DMS53 treated with DMSO at 0.1 percent for 48 hours (cell line): ENCODE measurements at regions not wholly inside any gene's neighbourhood (a gene's known extent, or its start where the extent isn't known, plus 50 kb on each side); places are given as distances from the start of the nearest gene placed in this dataset.
A peak's percentile ranks its signal among the peaks of the same experiment; 100 is the strongest.
"Not testable (repeated sequence)": the region's sequence is repeated elsewhere in the genome, so short reads cannot be mapped to it uniquely, and the experiment has no call there.

Source experiments
- DNase-seq: peaks from one replicate; lab custom pipeline; 2025; ENCODE audit not compliant: unreplicated experiment; lab: John Stamatoyannopoulos, UW

GRCh38 chr2:88857274-88857741 lies 165.8 kb downstream of the RPIA start:
- no peak for DNase-seq

- DNase-seq = no peak
Measured at GRCh38 chr2:88857951-88858411, 166.5 kb downstream of the RPIA start.

- no peak for DNase-seq
Measured at GRCh38 chr2:88859461-88859860, 168.0 kb downstream of the RPIA start.

GRCh38 chr2:88860421-88861075 lies 169.1 kb downstream of the RPIA start:
- DNase-seq = no peak

GRCh38 chr2:88865801-88866371 lies 174.4 kb downstream of the RPIA start:
- DNase-seq = no peak

- no peak for DNase-seq
Measured at GRCh38 chr2:88866756-88867155, 175.3 kb downstream of the RPIA start.

GRCh38 chr2:88868861-88869260 lies 177.4 kb downstream of the RPIA start:
- DNase-seq = no peak

- no peak for DNase-seq
Measured at GRCh38 chr2:88870267-88870839, 178.9 kb downstream of the RPIA start.

GRCh38 chr2:88871336-88871735 lies 179.9 kb downstream of the RPIA start:
- DNase-seq = no peak

- no peak for DNase-seq
Measured at GRCh38 chr2:88873620-88874019, 182.1 kb downstream of the RPIA start.

- peak; percentile 80 for DNase-seq
Measured at GRCh38 chr2:88874063-88874657, 182.7 kb downstream of the RPIA start.

- no peak for DNase-seq
Measured at GRCh38 chr2:88875736-88876135, 184.3 kb downstream of the RPIA start.

GRCh38 chr2:88880441-88880953 lies 189.0 kb downstream of the RPIA start:
- DNase-seq = peak; percentile 75

- no peak for DNase-seq
Measured at GRCh38 chr2:88885275-88885674, 193.8 kb downstream of the RPIA start.

GRCh38 chr2:88885679-88886416 lies 194.4 kb downstream of the RPIA start:
- DNase-seq = no peak

GRCh38 chr2:88887466-88887865 lies 196.0 kb downstream of the RPIA start:
- not testable (repeated sequence) for DNase-seq

- no peak for DNase-seq
Measured at GRCh38 chr2:88892207-88892606, 200.7 kb downstream of the RPIA start.

- DNase-seq = no peak
Measured at GRCh38 chr2:88892788-88893187, 201.3 kb downstream of the RPIA start.

GRCh38 chr2:88896971-88897370 lies 205.5 kb downstream of the RPIA start:
- DNase-seq = no peak

GRCh38 chr2:88897715-88898114 lies 206.2 kb downstream of the RPIA start:
- no peak for DNase-seq

GRCh38 chr2:88903749-88904353 lies 212.4 kb downstream of the RPIA start:
- DNase-seq = peak; percentile 66
